Suprapubic skin (tissue), 4 donors: ENCODE measurements at regions not wholly inside any gene's neighbourhood (a gene's known extent, or its start where the extent isn't known, plus 50 kb on each side); places are given as distances from the start of the nearest gene placed in this dataset.

ENCODE experiments used
- DNase-seq, 2 donors: peaks; one replicate each; pipeline ENCODE4 v3.0.0-alpha.2; 2019; ENCODE audit warnings: low spot score in 2 of 2
- H3K27ac ChIP-seq: fragments of 200-600 bp; sonication (generic); one replicate; pipeline ENCODE4 v1.5.1; 2019
- H3K27me3 ChIP-seq: fragments of 200-600 bp; sonication (generic); one replicate; pipeline ENCODE4 v1.5.1; 2019
- H3K36me3 ChIP-seq: fragments of 200-600 bp; sonication (generic); one replicate; pipeline ENCODE4 v1.5.1; 2019
- H3K4me1 ChIP-seq: fragments of 200-600 bp; sonication (generic); one replicate; pipeline ENCODE4 v1.5.1; 2019
- H3K4me3 ChIP-seq: fragments of 200-600 bp; sonication (generic); one replicate; pipeline ENCODE4 v1.5.1; 2019; ENCODE audit warnings: mild to moderate bottlenecking
- H3K9me3 ChIP-seq: fragments of 200-600 bp; sonication (generic); one replicate; pipeline ENCODE4 v1.5.1; 2019
- CTCF ChIP-seq, 2 donors: fragments of 200-600 bp in 1 of 2; fragments of 450-650 bp in 1 of 2; sonication (generic) in 1 of 2; IDR thresholded peaks; one replicate each; pipeline ENCODE4 v1.5.1; 2016 to 2019; ENCODE audit warnings: antibody characterized with exemption in 2 of 2, mild to moderate bottlenecking in 1 of 2, moderate library complexity in 1 of 2
- EP300 ChIP-seq: sonication (generic); formaldehyde crosslinking; IDR thresholded peaks from one replicate; pipeline ENCODE4 v1.6.1; 2017; ENCODE audit warnings: antibody characterized with exemption
- POLR2A ChIP-seq, 2 donors: fragments of 450-650 bp; IDR thresholded peaks; one replicate each; pipeline ENCODE4 v1.6.1; 2017; ENCODE audit warnings: antibody characterized with exemption in 2 of 2, mild to moderate bottlenecking in 2 of 2, moderate library complexity in 2 of 2
- POLR2AphosphoS5 ChIP-seq, 3 donors: sonication (generic); formaldehyde crosslinking; IDR thresholded peaks; one replicate each; pipeline ENCODE4 v1.6.1; 2017; ENCODE audit warnings: antibody characterized with exemption in 3 of 3
- WGBS: methylation state at CpG from one replicate; pipeline ENCODE4 v1.1.5; 2018; 5-methylcytosine and 5-hydroxymethylcytosine counted together

- DNase-seq, result no peak
- 93% methylated on average over 3 of the region's 8 CpGs for WGBS
- H3K27ac ChIP-seq, result no peak overlapping the region
- no peaks in the 10 kb centered on the region for H3K36me3 ChIP-seq
- peaks cover 21% of the 10 kb centered on the region for H3K4me1 ChIP-seq
- H3K4me3 ChIP-seq, result no peak overlapping the region
- no peaks in the 10 kb centered on the region for H3K9me3 ChIP-seq
- H3K27me3 ChIP-seq, result no peaks in the 10 kb centered on the region
- TF ChIP-seq POLR2AphosphoS5 (IDR thresholded peaks at IDR 0.05) (no peak), CTCF (IDR thresholded peaks at IDR 0.05) (no peak), POLR2A (IDR thresholded peaks at IDR 0.05) (no peak), EP300 (no peak)
Observed at GRCh38 chr10:43869669-43870322, 221.1 kb upstream of the ZNF32 start.

GRCh38 chr10:43868952-43869351 is 220.3 kb upstream of the ZNF32 start:
- Histone ChIP-seq H3K9me3 (no peaks in the 10 kb centered on the region), H3K27ac (no peak overlapping the region), H3K4me3 (no peak overlapping the region), H3K36me3 (no peaks in the 10 kb centered on the region), H3K4me1 (peaks cover 30% of the 10 kb centered on the region), H3K27me3 (no peaks in the 10 kb centered on the region)
- DNase-seq, result no peak
- TF ChIP-seq POLR2AphosphoS5 (IDR thresholded peaks at IDR 0.05), result no peak
- TF ChIP-seq CTCF (IDR thresholded peaks at IDR 0.05), result no peak
- TF ChIP-seq EP300, result no peak
- WGBS, result 90% methylated on average over 6 of the region's 6 CpGs

- Histone ChIP-seq H3K27me3 (no peaks in the 10 kb centered on the region), H3K4me1 (peaks cover 37% of the 10 kb centered on the region), H3K9me3 (no peaks in the 10 kb centered on the region), H3K27ac (peak overlapping the region; percentile 31), H3K4me3 (no peak overlapping the region), H3K36me3 (no peaks in the 10 kb centered on the region)
- TF ChIP-seq POLR2AphosphoS5 (IDR thresholded peaks at IDR 0.05) (no peak), POLR2A (IDR thresholded peaks at IDR 0.05) (no peak), CTCF (IDR thresholded peaks at IDR 0.05) (no peak), EP300 (no peak)
- DNase-seq, result no peak
- 74% methylated on average over 16 of the region's 16 CpGs for WGBS
Observed at GRCh38 chr10:43867667-43868565, 219.2 kb upstream of the ZNF32 start.

GRCh38 chr10:43867113-43867512 is 218.4 kb upstream of the ZNF32 start:
- peaks cover 39% of the 10 kb centered on the region for H3K4me1 ChIP-seq
- DNase-seq, result no peak
- WGBS, result 89% methylated on average over 7 of the region's 7 CpGs
- no peak overlapping the region for H3K4me3 ChIP-seq
- no peaks in the 10 kb centered on the region for H3K36me3 ChIP-seq
- no peak for TF ChIP-seq EP300
- no peak for TF ChIP-seq CTCF (IDR thresholded peaks at IDR 0.05)
- no peak for TF ChIP-seq POLR2A (IDR thresholded peaks at IDR 0.05)
- TF ChIP-seq POLR2AphosphoS5 (IDR thresholded peaks at IDR 0.05), result no peak
- H3K9me3 ChIP-seq, result no peaks in the 10 kb centered on the region
- no peak overlapping the region for H3K27ac ChIP-seq
- no peaks in the 10 kb centered on the region for H3K27me3 ChIP-seq

GRCh38 chr10:43866712-43867111 is 218.0 kb upstream of the ZNF32 start:
- H3K27ac ChIP-seq, result no peak overlapping the region
- TF ChIP-seq EP300 (no peak), POLR2AphosphoS5 (IDR thresholded peaks at IDR 0.05) (no peak), CTCF (IDR thresholded peaks at IDR 0.05) (no peak), POLR2A (IDR thresholded peaks at IDR 0.05) (no peak)

More at GRCh38 chr10:43866712-43867111, 218.0 kb upstream of the ZNF32 start:
- no peaks in the 10 kb centered on the region for H3K36me3 ChIP-seq
- no peak overlapping the region for H3K4me3 ChIP-seq
- H3K9me3 ChIP-seq, result no peaks in the 10 kb centered on the region
- peaks cover 39% of the 10 kb centered on the region for H3K4me1 ChIP-seq
- 96% methylated on average over 6 of the region's 6 CpGs for WGBS
- H3K27me3 ChIP-seq, result no peaks in the 10 kb centered on the region
- DNase-seq, result no peak
